Mesenchymal stem cell (in vitro differentiated cells and primary cell): ENCODE measurements at regions not wholly inside any gene's neighbourhood (a gene's known extent, or its start where the extent isn't known, plus 50 kb on each side); places are given as distances from the start of the nearest gene placed in this dataset.
"Not testable (repeated sequence)": the region's sequence is repeated elsewhere in the genome, so short reads cannot be mapped to it uniquely, and the experiment has no call there.

Experiments used
- DNase-seq: peaks from one replicate; pipeline ENCODE4 v3.0.0-alpha.2; 2013
- H2AFZ ChIP-seq: one replicate; pipeline ENCODE4 v1.6.1; 2013; ENCODE audit warnings: low read depth, mild to moderate bottlenecking, control low read depth, inconsistent platforms, low read length, moderate library complexity
- H2AK5ac ChIP-seq: 2 replicates; pipeline ENCODE4 v1.6.1; 2013; ENCODE audit warnings: low read length, moderate library complexity, mild to moderate bottlenecking, inconsistent platforms; ENCODE audit not compliant: severe bottlenecking
- H2BK120ac ChIP-seq: one replicate; pipeline ENCODE4 v1.6.1; 2013; ENCODE audit warnings: low read depth, mild to moderate bottlenecking, inconsistent platforms, low read length, moderate library complexity
- H2BK12ac ChIP-seq, 2 experiments: one replicate each; pipeline ENCODE4 v1.6.1; 2013; ENCODE audit warnings: inconsistent platforms in 2 of 2, low read length in 2 of 2, mild to moderate bottlenecking in 2 of 2, moderate library complexity in 2 of 2, control low read depth in 1 of 2
- H2BK15ac ChIP-seq: one replicate; pipeline ENCODE4 v1.6.1; 2013; ENCODE audit warnings: mild to moderate bottlenecking, low read depth, inconsistent platforms; ENCODE audit not compliant: poor library complexity, severe bottlenecking
- H2BK5ac ChIP-seq: 2 replicates; pipeline ENCODE4 v1.6.1; 2013; ENCODE audit warnings: low read depth, mild to moderate bottlenecking, low read length, control low read depth, inconsistent platforms; ENCODE audit not compliant: poor library complexity, severe bottlenecking
- H3K14ac ChIP-seq, 2 experiments: one replicate each; pipeline ENCODE4 v1.6.1; 2013; ENCODE audit warnings: inconsistent platforms in 2 of 2, low read length in 2 of 2, control low read depth in 1 of 2, mild to moderate bottlenecking in 1 of 2, moderate library complexity in 1 of 2
- H3K18ac ChIP-seq, 2 experiments: one replicate each; pipeline ENCODE4 v1.6.1; 2013; ENCODE audit warnings: inconsistent platforms in 2 of 2, low read length in 2 of 2, control low read depth in 1 of 2, low read depth in 1 of 2, mild to moderate bottlenecking in 1 of 2
- H3K23ac ChIP-seq, 2 experiments: one replicate each; pipeline ENCODE4 v1.6.1; 2013; ENCODE audit warnings: inconsistent platforms in 2 of 2, low read length in 2 of 2, mild to moderate bottlenecking in 2 of 2, moderate library complexity in 2 of 2, control low read depth in 1 of 2
- H3K27ac ChIP-seq: 2 replicates; pipeline ENCODE4 v1.5.1; 2013; ENCODE audit warnings: mild to moderate bottlenecking, moderate library complexity, low read length, control low read depth, inconsistent platforms; ENCODE audit not compliant: poor library complexity, severe bottlenecking
- H3K27me3 ChIP-seq, 2 experiments: 2 replicates each; pipeline versions ENCODE4 v1.6.1 to v1.7.0; 2013; ENCODE audit warnings: low read length in 2 of 2, mild to moderate bottlenecking in 2 of 2, moderate library complexity in 2 of 2, control low read depth in 1 of 2, inconsistent platforms in 1 of 2; ENCODE audit not compliant: control insufficient read depth in 1 of 2, insufficient read depth in 1 of 2
- H3K36me3 ChIP-seq, 2 experiments: 2 replicates each; pipeline versions ENCODE4 v1.6.1 to v1.7.0; 2013; ENCODE audit warnings: low read length in 2 of 2, control low read depth in 1 of 2, inconsistent platforms in 1 of 2, low read depth in 1 of 2, mild to moderate bottlenecking in 1 of 2; ENCODE audit not compliant: insufficient read depth in 2 of 2, control insufficient read depth in 1 of 2
- H3K4ac ChIP-seq, 2 experiments: one replicate each; pipeline ENCODE4 v1.6.1; 2013; ENCODE audit warnings: inconsistent platforms in 2 of 2, low read length in 2 of 2, mild to moderate bottlenecking in 2 of 2, moderate library complexity in 2 of 2, control low read depth in 1 of 2, low read depth in 1 of 2
- H3K4me1 ChIP-seq: 2 replicates; pipeline ENCODE4 v1.6.1; 2013; ENCODE audit warnings: low read depth, low read length, control low read depth; ENCODE audit not compliant: control insufficient read depth, insufficient read depth
- H3K4me2 ChIP-seq: 2 replicates; pipeline ENCODE4 v1.6.1; 2013; ENCODE audit warnings: low read length, mild to moderate bottlenecking, inconsistent platforms; ENCODE audit not compliant: poor library complexity, severe bottlenecking
- H3K4me3 ChIP-seq, 2 experiments: 2 replicates each; pipeline versions ENCODE4 v1.5.1 to v1.7.0; 2013; ENCODE audit warnings: low read length in 2 of 2, mild to moderate bottlenecking in 2 of 2, control low read depth in 1 of 2, low read depth in 1 of 2; ENCODE audit not compliant: insufficient read depth in 1 of 2
- H3K79me1 ChIP-seq: replicated peaks from 2 replicates; pipeline ENCODE4 v1.6.1; 2013; ENCODE audit warnings: mild to moderate bottlenecking, control low read depth, low read length, inconsistent platforms; ENCODE audit not compliant: poor library complexity, severe bottlenecking
- H3K9ac ChIP-seq: 2 replicates; pipeline ENCODE4 v1.7.0; 2013; ENCODE audit warnings: mild to moderate bottlenecking, low read length, moderate library complexity
- H3K9me3 ChIP-seq: 2 replicates; pipeline ENCODE4 v1.7.0; 2013; ENCODE audit warnings: mild to moderate bottlenecking, low read length; ENCODE audit not compliant: control insufficient read depth
- H4K8ac ChIP-seq: one replicate; pipeline ENCODE4 v1.6.1; 2013; ENCODE audit warnings: inconsistent platforms, mild to moderate bottlenecking, low read length, moderate library complexity
- H4K91ac ChIP-seq: one replicate; pipeline ENCODE4 v1.6.1; 2013; ENCODE audit warnings: mild to moderate bottlenecking, low read length, inconsistent platforms
- WGBS: methylation state at CpG from one replicate; pipeline ENCODE4 v1.1.7; 2013; ENCODE audit warnings: mixed read lengths; 5-methylcytosine and 5-hydroxymethylcytosine counted together

DNA sequence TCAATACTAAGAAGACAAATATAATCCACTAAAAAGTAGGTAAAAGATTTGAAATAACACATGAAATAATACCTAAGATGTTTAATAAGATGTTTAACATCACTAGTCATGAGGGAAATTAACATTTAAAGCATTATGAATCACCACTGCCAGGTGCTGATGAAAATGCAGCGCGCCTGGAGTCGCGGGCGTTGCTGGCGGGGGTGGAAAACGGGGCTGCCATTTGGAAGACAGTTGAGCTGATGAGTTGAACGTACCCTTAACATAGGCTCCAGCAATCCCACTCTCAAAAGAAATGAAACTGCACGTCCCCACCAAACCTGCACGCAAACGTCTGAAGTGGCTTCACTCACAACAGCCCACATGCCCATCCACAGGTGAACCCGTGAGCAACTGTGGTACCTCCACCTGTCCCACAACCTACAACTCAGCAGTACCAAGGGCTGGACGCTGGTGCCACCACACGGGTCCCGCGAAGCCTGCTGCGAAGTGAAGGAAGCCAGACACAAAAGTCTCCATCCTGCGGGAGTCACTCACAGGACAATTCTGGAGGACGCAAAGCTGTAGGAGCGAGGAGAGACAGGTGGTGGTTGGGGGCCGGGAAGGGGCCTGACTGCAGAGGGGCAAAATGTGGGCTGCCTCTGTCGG, 189.3 kb downstream of the NPIPB11 start:
- 92% methylated on average over 22 of the region's 22 CpGs for WGBS

DNA sequence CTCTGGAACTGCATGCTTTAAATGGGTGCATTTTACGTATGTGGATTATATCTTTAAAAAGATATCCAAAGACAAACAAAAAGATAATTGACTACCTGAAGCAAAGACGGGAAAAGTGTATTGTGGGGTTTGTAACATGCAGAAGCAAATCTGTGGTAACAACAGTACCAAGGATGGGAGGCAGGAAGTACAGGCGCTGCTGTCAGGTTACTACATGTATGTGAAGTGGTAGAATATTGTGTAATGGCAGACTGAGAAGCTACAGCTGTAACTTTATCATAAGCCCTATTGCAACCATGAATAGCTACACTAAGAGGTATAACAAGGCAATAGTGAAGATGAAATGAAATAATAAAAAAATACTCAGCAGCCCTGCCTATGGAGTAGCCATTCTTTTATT, 192.7 kb downstream of the NPIPB11 start:
- H3K4me2 ChIP-seq, H3K27ac ChIP-seq, H3K9me3 ChIP-seq, H3K36me3 ChIP-seq, DNase-seq, H2BK15ac ChIP-seq, H4K91ac ChIP-seq, H2BK120ac ChIP-seq, H3K79me1 ChIP-seq, H2AK5ac ChIP-seq, H2BK12ac ChIP-seq, H3K23ac ChIP-seq, H2AFZ ChIP-seq, H3K9ac ChIP-seq, H3K4me3 ChIP-seq, H3K27me3 ChIP-seq, H3K4me1 ChIP-seq, H2BK5ac ChIP-seq, H3K18ac ChIP-seq, H3K4ac ChIP-seq, H3K14ac ChIP-seq, H4K8ac ChIP-seq: not testable (repeated sequence)
- 71% methylated on average over 2 of the region's 3 CpGs for WGBS

More for the DNA sequence above, 189.3 kb downstream of the NPIPB11 start:
- Histone ChIP-seq H2BK12ac (peak overlapping the region in 1 of 2 experiments; percentile 77), H3K4me1 (peaks cover 22% of the 10 kb centered on the region), H2AK5ac (peak overlapping the region; percentile 69), H4K91ac (peak overlapping the region; percentile 68)
- not testable (repeated sequence) for H3K4me3 ChIP-seq, H2BK15ac ChIP-seq, H2BK5ac ChIP-seq, H4K8ac ChIP-seq, H2BK120ac ChIP-seq, H3K4ac ChIP-seq, H3K23ac ChIP-seq, H3K9ac ChIP-seq, H3K14ac ChIP-seq, DNase-seq, H3K36me3 ChIP-seq, H3K27ac ChIP-seq, H3K79me1 ChIP-seq, H3K4me2 ChIP-seq, H3K18ac ChIP-seq, H3K9me3 ChIP-seq, H2AFZ ChIP-seq, H3K27me3 ChIP-seq

DNA sequence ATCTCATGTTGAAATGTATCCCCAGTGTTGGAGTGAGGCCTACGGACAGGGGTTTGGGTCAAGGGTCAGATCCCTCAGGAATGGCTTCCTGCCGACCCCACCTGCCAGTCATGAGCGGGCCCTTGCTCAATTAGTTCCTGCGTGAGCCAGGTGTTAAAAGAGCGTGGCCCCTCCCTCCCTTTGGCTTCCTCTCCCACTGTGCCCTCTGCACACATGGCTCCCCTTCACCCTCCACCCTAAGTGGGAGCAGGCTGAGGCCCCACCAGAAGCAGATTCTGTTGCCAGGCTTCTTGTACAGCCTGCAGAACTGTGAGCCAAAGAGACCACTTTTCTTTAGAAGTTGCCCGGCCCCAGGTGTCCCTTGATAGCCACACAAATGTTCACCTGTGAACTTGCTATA, 193.3 kb downstream of the NPIPB11 start:
- not testable (repeated sequence) for H4K8ac ChIP-seq, H3K9me3 ChIP-seq, H2AFZ ChIP-seq, H3K9ac ChIP-seq, H3K14ac ChIP-seq, H3K4me1 ChIP-seq, H4K91ac ChIP-seq, H3K23ac ChIP-seq, H3K18ac ChIP-seq, H3K36me3 ChIP-seq, DNase-seq, H3K4ac ChIP-seq, H2BK15ac ChIP-seq, H3K27ac ChIP-seq, H2AK5ac ChIP-seq, H2BK120ac ChIP-seq, H2BK12ac ChIP-seq, H2BK5ac ChIP-seq, H3K79me1 ChIP-seq, H3K4me2 ChIP-seq, H3K4me3 ChIP-seq, H3K27me3 ChIP-seq
- 68% methylated on average over 5 of the region's 6 CpGs for WGBS

DNA sequence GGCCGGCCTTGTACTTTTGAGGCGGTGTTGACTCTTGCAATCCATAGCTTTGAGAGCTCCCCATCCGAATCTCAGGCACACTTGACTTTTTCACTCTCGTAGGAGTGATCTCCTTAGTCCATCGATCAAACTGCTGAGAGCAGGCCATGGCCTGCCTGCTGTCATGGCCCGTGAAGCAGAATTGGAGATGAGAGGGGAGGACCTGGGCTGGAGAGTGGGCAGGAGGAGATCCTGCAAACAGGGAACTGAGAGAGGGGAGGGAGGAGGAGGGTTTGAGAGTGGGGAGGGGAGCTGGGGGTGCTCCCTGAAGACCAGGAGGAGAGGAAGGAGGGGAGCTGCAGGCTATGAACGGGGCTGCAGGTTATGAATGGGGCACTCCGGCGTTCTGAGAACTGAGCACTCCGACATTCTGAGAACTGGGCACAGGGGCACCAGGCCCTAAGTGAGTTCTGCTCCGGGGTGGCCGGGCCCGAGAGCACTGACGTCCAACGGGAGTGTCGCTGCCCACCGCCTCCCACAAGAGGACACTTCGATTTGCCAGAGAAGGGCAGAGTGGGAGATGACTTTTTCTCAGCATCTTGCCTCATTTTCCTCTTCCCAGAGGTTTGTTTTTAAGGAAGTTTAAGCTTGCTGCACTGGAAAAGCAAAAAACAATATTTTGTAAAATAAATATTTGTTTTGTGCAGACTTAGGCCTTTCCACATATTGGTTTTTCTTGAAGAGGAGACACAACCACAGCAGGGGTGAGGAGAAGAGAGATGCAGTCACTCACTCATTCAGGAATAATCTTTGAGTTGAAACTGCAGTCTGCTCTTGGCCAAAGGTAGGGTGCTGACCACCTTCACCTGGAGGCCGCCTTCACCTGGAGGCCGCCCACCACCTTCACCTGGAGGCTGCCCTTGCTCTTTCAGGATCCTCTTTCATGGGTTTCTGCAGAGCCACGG, 194.2 kb downstream of the NPIPB11 start:
- not testable (repeated sequence) for H4K8ac ChIP-seq, H3K4me2 ChIP-seq, H3K9me3 ChIP-seq, H3K27ac ChIP-seq, H4K91ac ChIP-seq, H3K4me3 ChIP-seq, H2AFZ ChIP-seq, H2BK15ac ChIP-seq, H2AK5ac ChIP-seq, H3K79me1 ChIP-seq, DNase-seq, H3K23ac ChIP-seq, H2BK120ac ChIP-seq, H2BK5ac ChIP-seq, H3K36me3 ChIP-seq, H2BK12ac ChIP-seq, H3K27me3 ChIP-seq, H3K9ac ChIP-seq, H3K14ac ChIP-seq, H3K18ac ChIP-seq, H3K4me1 ChIP-seq, H3K4ac ChIP-seq
- 92% methylated on average over 19 of the region's 21 CpGs for WGBS
